CD4-positive, alpha-beta T cell treated with Interleukin-4 for 1 hour (primary cell): ENCODE measurements at regions not wholly inside any gene's neighbourhood (a gene's known extent, or its start where the extent isn't known, plus 50 kb on each side); places are given as distances from the start of the nearest gene placed in this dataset.
"Not testable (repeated sequence)": the region's sequence is repeated elsewhere in the genome, so short reads cannot be mapped to it uniquely, and the experiment has no call there.

Experiments used
- DNase-seq, 2 donors: peaks; one replicate each; pipeline ENCODE4 v3.0.0-alpha.2; 2020 to 2022

DNA sequence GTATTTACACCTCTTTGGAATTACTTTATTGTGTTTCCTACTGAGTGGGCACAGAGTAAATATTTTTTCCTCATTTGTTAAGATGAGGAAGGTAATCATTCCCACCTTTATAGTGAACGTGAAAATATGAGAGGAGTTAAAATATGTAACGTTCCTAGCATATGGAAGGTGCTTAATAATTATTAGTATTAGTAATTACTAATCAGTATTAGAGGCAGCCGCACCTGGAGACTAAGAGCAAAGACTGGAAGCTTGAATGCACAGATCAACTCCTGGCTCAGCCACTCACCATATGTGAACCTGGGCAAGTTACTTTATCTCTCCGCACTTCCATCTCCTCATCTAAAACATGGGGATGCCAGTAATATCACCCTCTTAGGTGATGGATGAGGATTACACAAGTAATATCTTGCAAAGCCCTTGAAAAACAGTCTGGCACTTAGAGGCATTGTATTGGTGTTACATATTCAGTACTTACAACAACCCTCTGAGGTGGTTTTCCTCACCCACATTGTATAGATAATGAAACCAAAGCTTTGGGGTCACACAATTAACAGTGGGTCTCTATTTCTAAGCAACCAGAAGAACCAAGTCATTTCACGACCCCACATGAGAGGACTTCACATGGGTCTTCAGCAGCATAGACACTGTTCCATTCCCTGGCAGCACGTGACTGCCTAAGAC, 100.3 kb upstream of the KCTD1 start:
- no peak for DNase-seq

GRCh38 chr18:26646901-26647300, 98.5 kb upstream of the KCTD1 start:
- DNase-seq = no peak

DNA sequence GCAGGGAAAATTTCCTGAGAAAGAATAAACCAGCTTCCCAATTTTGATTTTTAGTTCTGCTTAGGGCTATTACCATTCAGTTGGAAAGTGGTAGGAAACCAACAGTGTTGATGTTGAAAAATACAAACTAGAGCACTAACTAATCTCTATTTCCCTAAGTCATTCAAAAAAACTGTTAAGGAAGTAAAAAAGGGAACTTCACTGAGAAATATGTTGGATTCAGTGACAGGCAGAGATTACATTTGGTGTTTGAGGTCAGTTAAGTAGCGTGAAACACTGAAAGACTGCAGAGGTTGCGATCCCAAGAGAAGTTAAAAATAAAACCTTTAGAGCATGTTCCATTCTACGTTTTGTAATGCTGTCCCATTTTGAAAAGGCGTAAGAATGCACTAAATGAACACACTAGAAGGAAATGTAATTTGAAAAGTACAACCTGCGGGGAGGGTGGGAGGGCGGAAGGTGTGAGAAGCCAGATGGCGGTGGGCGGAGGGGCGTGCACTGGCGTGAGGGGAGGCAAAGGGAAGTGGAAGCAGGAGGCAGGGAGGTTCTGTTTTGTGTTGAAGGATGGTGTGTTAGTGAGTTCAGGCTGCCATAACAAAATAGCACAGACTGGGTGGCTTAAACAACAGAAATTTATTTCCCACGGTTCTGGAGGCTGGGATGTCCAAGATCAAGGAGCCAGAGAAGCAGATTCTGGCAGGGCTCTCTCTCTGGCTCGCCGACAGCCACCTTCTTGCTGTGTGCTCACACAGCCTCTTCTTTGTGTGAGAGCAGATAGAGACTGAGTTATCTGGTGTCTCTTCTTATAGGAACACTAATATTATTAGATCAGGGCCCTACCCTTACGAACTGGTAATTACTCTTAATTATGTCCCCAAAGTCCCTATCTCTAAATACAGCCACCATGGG, 94.3 kb upstream of the KCTD1 start:
- DNase-seq = no peak

DNA sequence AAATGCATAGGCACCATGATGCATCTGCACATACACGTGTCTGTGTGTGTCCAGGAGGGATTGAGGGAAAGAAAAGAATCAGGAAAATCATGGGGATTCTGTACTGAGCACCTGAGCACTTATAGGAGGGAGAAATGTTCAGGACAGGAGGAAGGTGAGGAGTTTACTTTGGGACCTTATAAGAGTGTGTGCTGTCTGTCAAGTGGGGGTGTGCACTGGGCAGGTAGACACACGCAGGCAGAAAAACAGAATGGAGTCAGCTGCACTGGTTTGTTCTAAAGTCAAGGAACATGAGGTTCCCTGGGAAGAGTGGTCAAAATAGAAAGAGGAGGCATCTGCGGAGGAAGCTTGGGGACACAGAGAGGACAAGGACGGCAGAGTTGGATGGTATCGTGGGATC, 92.2 kb upstream of the KCTD1 start:
- no peak for DNase-seq

DNA sequence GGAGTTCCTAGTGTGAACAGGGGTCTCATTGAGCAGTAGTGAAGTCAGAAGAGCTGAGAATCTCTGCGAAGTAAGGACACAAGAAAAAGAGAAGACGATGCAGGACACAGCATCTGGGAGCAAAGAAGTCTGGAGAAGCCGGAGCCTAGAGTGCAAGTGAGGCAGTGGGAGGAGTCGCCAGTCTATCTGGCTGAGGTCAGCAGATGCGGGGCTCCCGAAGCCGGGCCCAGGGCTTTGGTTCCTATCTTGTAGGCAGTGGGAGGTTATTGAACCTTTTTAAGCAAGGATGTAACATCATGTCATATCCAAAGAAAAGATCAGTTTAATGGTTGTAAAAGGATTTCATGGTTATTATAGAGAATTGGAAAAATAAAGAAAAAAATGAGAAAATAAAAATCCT, 90.8 kb upstream of the KCTD1 start:
- DNase-seq = no peak

GRCh38 chr18:26637983-26638382, 89.6 kb upstream of the KCTD1 start:
- no peak for DNase-seq

DNA sequence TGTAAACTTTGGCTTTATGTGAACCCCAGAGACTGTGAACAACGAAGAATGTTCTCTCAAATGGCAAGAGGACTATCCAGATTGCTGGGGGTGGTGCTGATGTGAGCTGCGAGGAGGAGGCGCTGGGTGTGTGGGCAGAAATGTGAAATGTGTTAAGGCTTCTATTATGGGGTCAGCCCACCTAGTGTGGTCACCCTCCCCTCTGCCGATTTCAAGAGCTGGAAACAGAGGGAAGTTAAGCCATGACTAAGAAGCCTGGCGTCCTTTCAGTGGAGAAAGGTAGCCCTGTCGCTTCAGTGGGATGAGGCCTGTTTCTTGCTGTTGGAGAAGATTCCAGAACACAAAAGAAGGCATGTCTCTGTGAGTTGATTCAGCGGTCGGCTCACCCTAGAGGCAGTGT, 89.0 kb upstream of the KCTD1 start:
- no peak for DNase-seq

DNA sequence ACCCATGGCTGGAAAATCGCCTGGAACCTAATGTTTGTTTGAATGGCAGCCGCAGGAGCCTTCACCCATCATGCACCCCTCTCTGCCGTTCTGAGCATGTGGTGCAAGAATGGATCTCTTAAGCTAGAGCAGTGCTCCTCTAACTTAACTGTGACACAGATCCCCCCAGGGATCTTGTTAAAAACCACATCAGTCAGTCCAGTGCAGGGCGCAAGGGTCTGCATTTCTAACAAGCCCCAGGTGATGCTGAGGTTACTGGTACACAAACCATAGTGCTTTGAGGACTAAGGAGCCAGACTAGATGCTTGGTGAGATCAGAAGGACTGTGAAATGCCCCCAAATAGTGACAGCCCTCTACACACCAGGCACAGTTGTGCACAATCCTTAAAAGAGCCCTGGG, 87.1 kb upstream of the KCTD1 start:
- DNase-seq = no peak

- DNase-seq = no peak
Measured at GRCh38 chr18:26634631-26635030, 86.3 kb upstream of the KCTD1 start.

DNA sequence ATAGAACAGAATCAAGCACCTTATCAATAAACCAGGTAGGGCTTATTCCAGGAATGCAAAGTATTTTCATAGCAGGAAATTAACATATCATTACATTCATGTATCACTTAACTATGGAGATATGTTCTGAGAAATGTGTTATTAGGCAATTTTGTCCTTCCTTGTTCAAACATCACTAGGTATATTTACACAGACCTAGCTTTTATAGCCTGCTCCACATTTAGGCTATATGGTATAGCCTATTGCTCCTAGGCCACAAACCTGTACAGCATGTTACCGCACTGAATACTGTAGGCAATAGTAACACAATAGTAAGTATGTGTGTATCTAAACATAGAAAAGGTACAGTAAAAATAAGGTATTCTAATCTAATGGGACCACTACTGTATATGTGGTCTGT, 82.8 kb upstream of the KCTD1 start:
- DNase-seq = no peak

DNA sequence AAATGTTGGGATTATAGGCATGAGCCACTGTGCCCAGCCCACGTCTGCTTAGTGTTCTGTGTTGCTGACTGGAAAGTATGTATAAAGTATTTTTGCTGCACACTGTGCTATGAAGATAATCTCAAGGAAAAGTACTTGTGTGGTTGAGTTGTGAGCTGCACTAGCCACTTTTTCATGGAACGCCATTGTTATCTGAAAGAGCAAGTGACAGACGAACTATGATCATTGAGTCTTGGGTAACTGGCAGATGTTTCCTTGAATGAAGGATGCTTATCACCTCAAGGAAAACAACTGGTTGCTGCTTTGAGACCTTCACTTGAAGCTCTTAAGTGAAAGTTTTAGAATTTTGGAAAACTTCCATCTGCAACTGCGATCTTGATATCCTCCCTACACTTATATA, 82.2 kb upstream of the KCTD1 start:
- DNase-seq = no peak

DNA sequence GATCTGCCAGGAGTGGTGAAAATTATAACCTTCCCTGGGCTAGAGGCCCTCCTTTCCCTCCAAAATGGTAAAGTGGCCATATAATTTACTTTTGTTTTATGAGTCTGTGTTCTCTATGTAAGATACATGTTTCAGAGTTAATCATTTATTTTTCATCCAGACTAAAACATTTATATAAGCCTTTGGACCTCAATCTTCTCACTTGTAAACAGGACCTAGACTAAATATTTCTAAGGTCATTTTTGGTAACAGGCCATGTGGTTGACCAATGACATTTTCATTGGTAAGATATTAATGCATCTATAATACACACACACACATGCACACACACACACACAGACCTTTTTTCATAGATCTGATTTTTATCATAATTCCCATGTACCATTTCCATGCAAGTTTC, 79.7 kb upstream of the KCTD1 start:
- DNase-seq = no peak

- no peak for DNase-seq
Measured at GRCh38 chr18:26624443-26624842, 76.1 kb upstream of the KCTD1 start.

DNA sequence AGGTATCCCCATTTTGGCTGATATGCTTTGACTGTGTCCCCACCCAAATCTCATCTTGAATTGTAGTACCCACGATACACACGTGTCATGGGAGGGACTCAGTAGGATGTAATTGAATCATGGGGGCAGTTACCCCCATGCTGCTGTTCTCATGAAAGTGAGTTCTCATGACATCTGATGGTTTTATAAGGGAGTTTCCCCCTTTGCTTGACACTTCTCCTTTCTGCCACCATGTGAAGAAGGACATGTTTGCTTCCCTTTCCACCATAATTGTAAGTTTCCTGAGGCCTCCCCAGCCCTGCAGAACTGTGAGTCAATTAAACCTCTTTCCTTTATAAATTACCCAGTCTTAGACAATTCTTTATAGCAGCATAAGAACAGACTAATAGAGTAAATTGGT, 75.0 kb upstream of the KCTD1 start:
- not testable (repeated sequence) for DNase-seq

DNA sequence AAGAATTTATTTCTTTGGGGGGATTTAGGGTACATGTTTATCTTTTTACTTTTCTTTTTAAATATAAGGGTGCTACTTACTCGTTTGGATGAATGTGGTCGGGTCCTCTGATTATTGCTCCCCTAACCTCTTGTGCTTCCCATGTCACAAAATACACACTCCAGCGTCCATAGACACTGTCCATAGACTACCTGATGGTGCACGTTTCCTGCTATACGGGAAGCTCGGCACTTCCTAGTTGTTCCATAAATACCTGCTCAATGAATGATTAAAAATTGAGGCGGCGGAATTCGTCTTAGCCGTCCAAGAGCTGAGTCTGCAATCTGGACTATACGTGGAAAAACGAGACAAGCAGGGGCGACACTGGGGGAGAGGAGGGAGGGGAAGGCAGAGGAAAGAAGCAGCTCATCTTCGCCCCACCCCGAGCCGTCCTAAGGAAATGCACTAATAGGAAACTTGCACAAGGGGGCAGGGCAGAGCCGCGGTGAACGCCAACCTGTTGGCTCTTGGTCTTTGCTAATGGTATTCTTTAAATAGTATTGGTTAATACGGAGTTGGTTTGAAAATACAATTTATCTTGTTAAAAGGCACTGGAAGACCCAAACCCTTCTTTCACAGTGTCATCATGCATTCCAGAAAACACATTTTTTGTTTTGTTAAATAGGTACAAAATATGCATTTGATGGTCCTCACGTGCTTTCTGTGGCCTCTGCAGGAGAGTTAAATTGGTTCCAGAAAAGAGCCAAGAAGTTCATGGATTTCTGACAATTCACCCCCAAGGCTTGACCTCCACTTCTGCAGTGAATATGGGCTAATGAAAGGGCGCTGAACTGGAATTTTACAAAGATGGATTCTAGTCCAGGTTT, 73.0 kb upstream of the KCTD1 start:
- peak in 1 of 2 donors; percentile 24 for DNase-seq

DNA sequence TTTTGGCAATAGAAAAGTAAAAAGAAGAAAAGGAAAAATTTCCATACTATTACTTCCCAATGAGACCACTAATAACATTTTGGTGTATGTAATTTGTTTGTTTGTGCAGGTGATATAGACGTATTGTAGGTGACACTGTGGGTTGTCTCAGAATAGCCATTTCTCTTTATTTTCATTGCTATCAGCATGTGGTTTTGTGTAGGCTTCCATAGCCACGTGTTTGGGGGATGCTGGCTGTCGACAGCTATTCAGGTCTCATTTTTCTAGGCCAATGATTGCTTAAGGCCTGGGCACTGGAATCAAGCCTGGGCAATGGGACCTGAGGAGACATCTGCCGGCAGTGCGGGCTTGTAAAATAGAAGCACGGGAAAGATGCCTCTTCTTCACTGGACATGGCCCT, 71.0 kb upstream of the KCTD1 start:
- DNase-seq = no peak

- no peak for DNase-seq
Measured at GRCh38 chr18:26618135-26618534, 69.8 kb upstream of the KCTD1 start.

GRCh38 chr18:26617151-26617554, 68.8 kb upstream of the KCTD1 start:
- DNase-seq = no peak

DNA sequence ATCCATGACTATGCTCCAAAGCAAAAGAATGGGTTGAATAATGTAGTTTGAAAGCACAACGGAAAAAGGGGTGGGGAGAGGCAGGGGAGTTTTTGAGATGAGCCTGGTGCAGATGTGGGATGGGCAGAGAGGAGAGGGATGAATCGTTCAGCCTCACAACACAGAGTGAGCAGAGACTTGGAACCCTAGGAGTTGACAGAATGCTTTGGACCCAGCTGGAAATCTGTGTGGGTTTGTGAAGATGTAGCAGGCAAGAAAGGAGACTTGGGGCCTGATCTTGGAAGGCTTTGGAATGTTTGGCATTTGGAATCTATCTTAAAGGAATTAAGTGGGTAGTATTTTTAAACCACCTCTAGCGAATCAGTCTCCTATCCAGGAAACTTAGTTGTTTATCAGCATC, 66.0 kb upstream of the KCTD1 start:
- DNase-seq = no peak
